ENCODE measurements at regions not wholly inside any gene's neighbourhood (a gene's known extent, or its start where the extent isn't known, plus 50 kb on each side); places are given as distances from the start of the nearest gene placed in this dataset.
"Not testable (repeated sequence)": the region's sequence is repeated elsewhere in the genome, so short reads cannot be mapped to it uniquely, and the experiment has no call there.

DNA sequence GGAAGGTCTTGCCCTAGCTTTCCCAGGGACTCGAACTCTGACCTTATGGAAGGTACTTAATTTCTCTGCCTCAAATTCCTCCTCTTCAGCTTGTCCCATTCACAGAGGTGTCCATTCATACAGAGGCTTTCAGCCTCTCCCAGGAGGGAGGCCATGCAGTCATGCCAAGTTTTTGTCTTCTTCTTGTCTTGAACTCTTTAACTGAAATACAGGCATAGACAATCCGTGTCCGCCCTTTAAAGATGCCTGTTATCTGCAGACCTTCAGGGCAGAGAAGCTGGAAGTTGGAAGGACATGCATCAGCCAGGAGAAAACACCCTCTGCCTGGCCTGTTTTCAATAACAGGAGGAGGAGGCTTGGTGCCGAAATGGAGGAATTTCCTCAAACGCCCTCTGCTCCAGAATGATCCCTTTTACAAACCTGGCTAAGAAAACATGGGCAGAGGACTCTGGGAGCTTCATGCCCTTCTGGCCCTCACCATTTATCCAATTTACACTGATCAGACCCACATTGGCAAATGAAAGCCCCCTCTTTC, 308.3 kb downstream of the MYCN start:
- no peak for DNase-seq

DNA sequence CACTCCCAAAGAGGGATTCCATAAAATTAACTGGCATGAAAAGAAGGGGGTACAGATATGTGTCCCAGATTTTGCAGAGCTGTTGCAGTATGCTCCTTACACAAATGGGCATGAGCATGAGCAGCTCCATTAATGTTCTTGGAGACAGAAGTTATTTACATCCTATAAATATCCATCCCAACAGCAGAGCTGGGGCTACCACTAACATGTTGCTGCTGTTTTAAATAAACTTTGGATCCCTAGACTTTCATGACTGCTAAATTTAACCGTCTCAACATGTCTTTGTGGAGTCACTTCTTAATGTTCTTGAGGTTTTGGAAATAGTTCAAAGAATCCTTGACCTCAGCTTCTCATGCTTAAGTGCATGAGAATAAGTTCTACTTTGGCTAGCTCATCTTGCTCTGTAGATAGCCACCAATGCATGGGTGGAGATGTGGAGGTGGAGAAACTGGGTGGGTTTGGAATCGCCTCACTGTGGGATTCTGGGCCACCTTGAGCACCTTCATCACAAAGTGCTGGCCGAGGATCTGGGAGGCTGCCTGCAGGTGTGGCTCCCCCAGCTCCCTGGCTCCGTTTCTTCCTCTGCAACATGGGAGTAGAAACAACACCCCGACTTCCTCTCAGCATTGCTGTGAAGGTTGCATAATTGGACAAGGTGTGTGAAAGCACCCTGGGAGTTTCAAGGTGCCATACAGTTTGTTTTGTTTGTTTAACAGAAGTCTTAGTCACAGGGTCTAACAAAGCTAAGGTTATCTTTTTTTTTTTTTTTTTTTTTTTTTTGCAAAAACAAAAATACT, 307.2 kb downstream of the MYCN start:
- DNase-seq = no peak

GRCh38 chr2:16246911-16247310, 306.6 kb downstream of the MYCN start:
- no peak for DNase-seq

DNA sequence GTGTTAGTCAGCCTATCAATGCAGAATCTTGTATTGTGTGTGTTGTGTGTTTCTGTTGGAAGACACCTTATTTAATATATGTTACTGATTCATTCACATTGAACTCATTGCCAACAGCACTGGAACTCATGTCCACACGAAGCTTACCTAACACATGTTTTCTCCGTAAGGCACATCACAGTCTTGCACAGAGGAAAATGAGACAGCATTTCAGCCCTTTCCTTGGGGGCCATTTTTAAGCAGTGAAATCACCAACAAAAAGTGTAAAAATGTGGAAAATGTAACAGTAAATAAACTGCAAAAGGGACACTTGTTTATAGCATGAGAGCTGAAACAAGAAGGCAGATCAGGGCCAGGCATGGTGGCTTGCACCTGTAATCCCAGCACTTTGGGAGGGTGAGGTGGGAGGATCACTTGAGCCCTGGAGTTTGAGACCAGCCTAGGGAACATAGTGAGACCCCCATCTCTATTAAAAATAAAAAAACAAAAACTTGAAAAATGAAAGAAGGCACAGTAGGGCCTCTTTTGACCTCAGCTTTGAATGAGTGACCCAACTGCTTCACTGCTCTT, 306.0 kb downstream of the MYCN start:
- no peak for DNase-seq

- no peak for DNase-seq
These were observed 305.2 kb downstream of the MYCN start for GRCh38 chr2:16245481-16246054.

GRCh38 chr2:16244966-16245320, 304.6 kb downstream of the MYCN start:
- DNase-seq = no peak

DNA sequence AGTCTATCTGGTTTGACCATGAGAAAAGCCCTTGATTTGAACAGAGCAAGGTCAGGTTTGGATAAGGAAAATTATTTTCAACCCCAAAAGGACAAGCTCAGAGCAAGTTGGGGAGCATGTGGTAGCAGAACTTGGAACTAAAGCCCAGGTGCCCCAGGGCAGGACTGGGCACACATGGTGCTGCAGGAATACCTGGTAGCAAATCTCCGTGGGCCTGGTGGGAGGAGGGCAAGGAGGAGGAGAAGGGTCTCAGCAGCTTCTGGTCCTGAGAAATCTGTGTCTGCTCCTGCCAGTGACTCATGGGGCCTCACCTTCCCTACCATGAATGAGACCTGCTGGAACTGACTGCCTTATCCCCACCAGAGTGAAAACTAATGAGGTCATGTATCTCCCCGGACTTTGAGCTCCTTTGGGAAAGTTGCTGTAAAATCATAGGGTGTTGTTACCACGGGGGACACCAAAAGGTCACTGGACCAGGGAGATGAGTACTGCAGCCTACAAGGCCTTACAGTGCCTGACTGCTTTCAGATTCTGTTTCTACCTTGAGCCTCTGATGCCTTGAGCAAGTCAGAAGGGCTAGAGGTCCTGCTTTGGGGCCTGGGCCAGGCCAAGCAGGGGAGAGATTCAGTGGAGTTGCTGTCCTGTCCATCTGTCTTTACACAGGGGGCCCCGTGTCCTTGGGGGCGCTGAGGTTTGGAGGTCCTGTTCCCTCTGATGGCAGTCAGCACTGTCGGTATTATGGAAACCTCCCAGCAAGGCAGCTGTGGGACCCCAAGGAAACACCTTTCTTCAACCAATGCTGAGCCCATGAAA, 304.0 kb downstream of the MYCN start:
- no peak for DNase-seq

DNA sequence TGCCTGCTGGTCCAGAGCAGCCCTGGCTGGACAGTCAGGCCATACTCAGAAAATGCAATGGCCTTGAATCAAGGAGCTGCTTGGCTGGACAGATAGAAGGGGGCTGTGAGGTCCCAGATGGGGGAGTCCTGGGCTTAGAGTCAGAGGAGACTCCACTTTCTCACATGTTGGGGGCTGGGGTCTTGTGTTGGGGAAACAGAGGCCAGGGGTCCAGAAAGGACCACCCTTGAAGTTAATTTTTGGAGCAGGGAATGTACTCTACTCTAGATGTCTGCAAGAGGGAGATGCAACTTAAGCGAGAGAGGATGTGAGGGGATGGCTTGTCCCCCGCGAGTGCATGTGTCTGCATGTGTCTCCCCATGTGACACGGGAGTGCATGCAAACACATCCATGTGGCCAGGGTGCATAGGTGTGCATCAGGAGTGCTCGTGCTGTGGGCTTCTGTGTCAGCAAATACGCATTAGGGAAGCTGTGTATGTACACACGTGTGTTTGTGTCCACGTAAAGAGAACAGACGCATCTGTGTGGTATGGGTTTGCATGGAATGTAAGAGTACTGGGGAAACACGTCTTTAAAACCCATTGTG, 303.2 kb downstream of the MYCN start:
- DNase-seq = no peak

DNA sequence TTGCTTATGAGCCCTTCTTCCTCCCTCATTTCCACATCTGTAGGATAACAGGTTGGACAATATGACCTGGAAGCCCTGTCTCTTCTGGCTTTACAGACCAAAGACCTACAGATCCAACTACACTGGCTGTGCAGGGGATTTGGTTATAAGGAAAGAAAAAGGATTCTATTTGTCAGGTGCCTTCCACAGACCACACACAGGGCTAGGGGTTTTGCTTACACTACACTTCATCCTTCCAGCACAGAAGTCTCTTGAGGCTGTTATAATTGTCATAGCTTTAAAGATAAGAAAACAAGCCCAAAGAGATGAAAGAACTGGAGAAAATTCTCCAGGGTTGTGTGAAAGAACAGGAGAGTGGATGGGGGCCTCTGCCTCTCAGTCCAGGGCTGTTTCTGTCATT, 302.6 kb downstream of the MYCN start:
- no peak for DNase-seq

GRCh38 chr2:16241166-16242160, 301.1 kb downstream of the MYCN start:
- DNase-seq = no peak

DNA sequence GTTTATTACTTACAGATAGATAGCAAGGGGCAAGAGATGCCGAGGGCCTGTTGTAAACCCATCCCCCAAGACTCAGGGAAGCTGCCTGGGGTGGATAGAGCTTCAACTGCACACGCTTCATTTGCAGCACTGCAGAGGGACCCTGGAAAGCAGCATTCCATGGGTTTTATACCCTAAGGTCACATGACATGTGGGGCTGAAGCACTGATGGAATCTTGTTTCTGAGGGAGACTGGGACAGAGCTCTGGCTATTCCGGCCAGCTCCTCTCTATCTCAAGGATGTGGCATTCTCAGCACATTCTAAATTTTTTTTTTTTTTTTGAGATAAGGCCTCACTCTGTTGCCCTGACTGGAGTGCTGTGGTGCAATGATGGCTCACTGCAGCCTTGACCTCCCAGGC, 300.1 kb downstream of the MYCN start:
- no peak for DNase-seq

GRCh38 chr2:16239296-16239850, 299.0 kb downstream of the MYCN start:
- DNase-seq = no peak

DNA sequence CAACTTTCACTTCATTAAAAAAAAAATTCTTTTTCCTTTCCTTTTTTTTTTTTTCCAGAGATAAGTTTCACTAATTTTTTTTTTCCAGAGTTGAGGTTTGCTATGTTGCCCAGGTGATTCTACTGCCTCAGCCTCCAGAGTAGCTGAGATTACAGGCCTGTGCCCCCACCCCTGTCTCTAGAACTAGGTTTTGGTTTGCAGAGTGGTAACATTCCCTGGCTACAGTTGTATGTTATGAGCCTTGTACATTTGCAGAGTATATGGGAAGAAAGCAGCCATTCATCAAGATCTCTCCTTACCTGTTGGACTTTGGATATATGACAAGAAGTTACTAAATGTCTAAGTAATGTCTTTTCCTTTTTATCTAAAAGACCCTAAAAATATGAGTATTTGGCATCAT, 298.4 kb downstream of the MYCN start:
- no peak for DNase-seq

GRCh38 chr2:16238001-16238761, 297.8 kb downstream of the MYCN start:
- no peak for DNase-seq

DNA sequence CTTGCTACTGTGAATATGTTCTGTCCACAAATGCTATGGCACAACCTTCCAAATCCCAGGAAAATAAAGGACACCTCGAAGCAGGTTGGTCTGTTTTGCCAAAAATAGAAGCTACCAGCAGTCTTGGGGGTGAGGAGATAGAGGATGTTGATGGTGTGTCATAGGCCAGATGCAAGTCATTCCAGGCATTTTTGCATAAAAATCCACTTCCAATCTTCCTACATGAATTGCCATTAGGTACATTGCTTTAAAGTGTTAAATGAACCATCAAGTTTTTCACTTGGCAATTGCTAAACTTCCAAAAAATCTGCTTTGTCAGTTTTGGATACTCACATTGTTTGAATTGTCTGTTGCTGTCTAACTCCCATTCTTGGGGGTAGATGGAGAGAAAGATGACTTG, 295.4 kb downstream of the MYCN start:
- DNase-seq = no peak

- not testable (repeated sequence) for DNase-seq
These were observed 294.9 kb downstream of the MYCN start for GRCh38 chr2:16235291-16235690.

DNA sequence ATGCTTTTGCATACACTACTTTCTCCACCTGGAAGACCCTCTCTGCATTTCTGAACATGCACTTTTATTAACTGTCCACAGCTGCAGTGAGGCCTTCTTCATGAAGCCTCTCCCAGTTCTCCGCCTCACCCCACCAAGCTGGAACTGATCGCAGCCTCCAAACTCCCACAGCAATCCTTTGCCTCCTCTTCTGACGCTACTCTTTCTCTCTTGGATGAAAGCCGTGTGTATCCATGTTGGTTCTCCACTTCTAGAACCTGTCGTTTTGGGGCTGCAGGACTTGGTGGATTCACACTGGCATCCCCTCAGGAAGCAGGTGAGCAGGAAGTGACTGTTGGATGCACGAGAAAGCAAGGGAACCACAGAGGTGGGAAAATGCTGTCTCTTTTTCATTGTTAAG, 288.6 kb downstream of the MYCN start:
- DNase-seq = no peak

GRCh38 chr2:16228471-16228870, 288.1 kb downstream of the MYCN start:
- no peak for DNase-seq

DNA sequence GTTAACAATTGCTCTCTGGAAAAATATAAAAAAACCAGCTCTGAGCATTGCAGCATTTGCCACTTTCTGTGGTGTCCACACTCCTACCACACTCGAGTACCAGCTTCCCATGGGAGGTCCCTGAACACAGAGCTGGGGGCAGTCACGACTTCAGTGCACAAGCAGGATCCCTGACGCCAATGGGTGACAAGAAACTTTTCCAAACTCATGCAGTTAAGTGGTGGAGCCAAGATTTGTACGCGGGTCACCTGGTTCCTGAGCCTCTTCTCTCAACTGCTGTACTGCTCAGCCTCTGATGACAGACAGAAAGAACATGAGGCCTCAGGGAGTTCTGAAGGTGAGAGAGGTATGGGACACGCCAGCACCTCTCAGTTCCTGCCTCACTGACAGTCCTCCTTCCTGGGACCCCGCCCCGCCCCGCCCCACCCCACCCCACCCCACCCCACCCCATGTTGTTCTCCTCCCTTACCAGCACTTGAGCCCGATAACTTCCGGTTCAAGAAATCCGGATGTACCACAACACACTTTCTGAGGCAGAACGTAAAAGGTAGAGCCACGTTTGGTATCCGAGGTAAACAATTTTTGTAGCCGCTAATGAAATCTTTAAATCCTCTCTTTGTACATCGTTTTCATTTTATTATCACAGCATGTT, 287.6 kb downstream of the MYCN start:
- DNase-seq = no peak

Measured in NK-92 treated with Interleukin-12 subunit alpha and Interleukin-12 subunit beta, amount 100 ng/mL, for 24 hours (cell line).